Natural killer cell (primary cell): ENCODE measurements at regions not wholly inside any gene's neighbourhood (a gene's known extent, or its start where the extent isn't known, plus 50 kb on each side); places are given as distances from the start of the nearest gene placed in this dataset.

Experiments used
- ATAC-seq, 3 donors: fragments of 150-1000 bp in 2 of 3; fragments of 200-7000 bp in 1 of 3; cut with Tn5 transposase; 1 replicate in 1 of 3; 2 replicates in 2 of 3; pipeline ENCODE4 v1.10.0; 2021; ENCODE audit warnings: mild to moderate bottlenecking in 2 of 3, moderate library complexity in 2 of 3
- DNase-seq, 2 donors: peaks; one replicate each; pipeline versions ENCODE4 v3.0.0 to v3.0.0-alpha.2; 2013 to 2021; ENCODE audit warnings: mixed read lengths in 1 of 2
- H3K27ac ChIP-seq: one replicate; pipeline ENCODE4 v1.5.1; 2013; ENCODE audit warnings: mild to moderate bottlenecking, low read length
- H3K27me3 ChIP-seq: one replicate; pipeline ENCODE4 v1.6.1; 2013; ENCODE audit warnings: low read length; ENCODE audit not compliant: control insufficient read depth, insufficient read depth
- H3K36me3 ChIP-seq: one replicate; pipeline ENCODE4 v1.6.1; 2013; ENCODE audit warnings: low read length; ENCODE audit not compliant: control insufficient read depth, insufficient read depth
- H3K4me1 ChIP-seq: one replicate; pipeline ENCODE4 v1.6.1; 2013; ENCODE audit warnings: low read length; ENCODE audit not compliant: control insufficient read depth, insufficient read depth
- H3K4me3 ChIP-seq: one replicate; pipeline ENCODE4 v1.5.1; 2013; ENCODE audit warnings: low read length
- H3K9me3 ChIP-seq: one replicate; pipeline ENCODE4 v1.6.1; 2013; ENCODE audit warnings: low read length; ENCODE audit not compliant: control insufficient read depth, insufficient read depth
- H3K27ac Mint-ChIP-seq, 2 donors: one replicate each; pipeline ENCODE4 v1.8.0; 2022; ENCODE audit warnings: mild to moderate bottlenecking in 2 of 2, mixed read lengths in 2 of 2, moderate library complexity in 1 of 2
- H3K27me3 Mint-ChIP-seq, 2 donors: one replicate each; pipeline ENCODE4 v1.8.0; 2022; ENCODE audit warnings: low read depth in 2 of 2, mixed read lengths in 2 of 2
- H3K36me3 Mint-ChIP-seq: one replicate; pipeline ENCODE4 v1.8.0; 2022; ENCODE audit warnings: mixed read lengths
- H3K4me1 Mint-ChIP-seq, 2 donors: one replicate each; pipeline ENCODE4 v1.8.0; 2022; ENCODE audit warnings: mixed read lengths in 2 of 2
- H3K4me3 Mint-ChIP-seq: one replicate; pipeline ENCODE4 v1.8.0; 2022; ENCODE audit warnings: mild to moderate bottlenecking, moderate library complexity, mixed read lengths
- H3K9me3 Mint-ChIP-seq, 2 donors: one replicate each; pipeline ENCODE4 v1.8.0; 2022; ENCODE audit warnings: mixed read lengths in 2 of 2
- WGBS: methylation state at CpG from one replicate; pipeline ENCODE4 v1.1.7; 2013; ENCODE audit warnings: missing lambda C conversion rate; ENCODE audit not compliant: insufficient coverage; 5-methylcytosine and 5-hydroxymethylcytosine counted together
- intact Hi-C: fragments of 100-400 bp; cut with micrococcal nuclease; formaldehyde crosslinking; loops from one replicate; pipeline ENCODE4 v1.14.2; 2022
- TF ChIP-seq, protein P1 (sequence below): fragments of 200-600 bp; IDR thresholded peaks from one replicate; pipeline ENCODE4 v1.8.0; 2022; ENCODE audit warnings: antibody characterized with exemption

DNA sequence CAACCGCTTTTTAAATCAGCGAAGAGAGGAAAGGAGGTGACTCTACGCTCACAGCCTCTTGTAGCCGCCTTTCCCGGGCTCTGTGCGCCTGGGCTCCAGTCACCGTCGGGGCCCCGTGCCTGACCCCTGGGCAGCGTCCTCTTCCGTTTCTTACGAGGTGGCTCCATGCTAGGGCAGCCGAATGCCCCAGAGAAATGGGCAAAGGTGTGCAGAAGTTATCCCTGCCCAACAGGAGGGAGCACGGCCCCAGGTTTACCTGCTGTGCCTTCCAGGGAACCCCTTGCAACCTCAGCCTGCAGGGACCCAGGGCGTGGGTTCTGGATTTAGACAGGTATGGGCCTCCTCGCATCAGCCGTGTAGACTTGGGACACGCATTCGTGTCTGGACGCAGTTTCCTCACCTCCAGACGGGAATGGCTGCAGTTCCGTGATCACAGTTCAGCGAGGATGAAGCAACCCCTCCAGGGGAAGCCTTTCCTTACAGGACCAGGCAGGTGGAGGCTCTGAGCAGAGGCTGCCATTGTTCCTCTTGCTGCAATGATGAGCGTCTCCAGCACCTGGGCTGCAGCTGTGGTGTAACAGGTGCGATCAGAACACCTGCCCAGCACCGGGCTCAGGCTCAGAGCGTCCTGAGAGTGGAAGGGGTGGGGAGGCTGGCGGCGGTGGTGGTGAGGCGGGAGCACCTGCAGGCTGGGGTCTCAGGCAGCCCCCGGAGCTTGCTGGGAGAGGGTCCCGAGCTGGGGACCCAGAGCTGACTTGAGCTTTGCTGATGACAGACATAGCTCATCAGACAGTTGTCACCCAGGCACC lies 81.3 kb upstream of the BHLHE23 start:
- Mint-ChIP-seq H3K4me3 (no peak overlapping the region), H3K4me1 (no peaks in the 10 kb centered on the region), H3K36me3 (no peaks in the 10 kb centered on the region), H3K9me3 (no peaks in the 10 kb centered on the region), H3K27me3 (peaks cover 0 to 9% of the 10 kb centered on the region in 2 donors), H3K27ac (no peak overlapping the region)
- TF ChIP-seq, protein P1, sequence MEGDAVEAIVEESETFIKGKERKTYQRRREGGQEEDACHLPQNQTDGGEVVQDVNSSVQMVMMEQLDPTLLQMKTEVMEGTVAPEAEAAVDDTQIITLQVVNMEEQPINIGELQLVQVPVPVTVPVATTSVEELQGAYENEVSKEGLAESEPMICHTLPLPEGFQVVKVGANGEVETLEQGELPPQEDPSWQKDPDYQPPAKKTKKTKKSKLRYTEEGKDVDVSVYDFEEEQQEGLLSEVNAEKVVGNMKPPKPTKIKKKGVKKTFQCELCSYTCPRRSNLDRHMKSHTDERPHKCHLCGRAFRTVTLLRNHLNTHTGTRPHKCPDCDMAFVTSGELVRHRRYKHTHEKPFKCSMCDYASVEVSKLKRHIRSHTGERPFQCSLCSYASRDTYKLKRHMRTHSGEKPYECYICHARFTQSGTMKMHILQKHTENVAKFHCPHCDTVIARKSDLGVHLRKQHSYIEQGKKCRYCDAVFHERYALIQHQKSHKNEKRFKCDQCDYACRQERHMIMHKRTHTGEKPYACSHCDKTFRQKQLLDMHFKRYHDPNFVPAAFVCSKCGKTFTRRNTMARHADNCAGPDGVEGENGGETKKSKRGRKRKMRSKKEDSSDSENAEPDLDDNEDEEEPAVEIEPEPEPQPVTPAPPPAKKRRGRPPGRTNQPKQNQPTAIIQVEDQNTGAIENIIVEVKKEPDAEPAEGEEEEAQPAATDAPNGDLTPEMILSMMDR = no peak
- Histone ChIP-seq H3K27ac (no peak overlapping the region), H3K36me3 (no peaks in the 10 kb centered on the region), H3K27me3 (no peaks in the 10 kb centered on the region), H3K4me1 (no peaks in the 10 kb centered on the region), H3K4me3 (no peak overlapping the region), H3K9me3 (no peaks in the 10 kb centered on the region)
- 77% methylated on average over 32 of the region's 32 CpGs for WGBS
- DNase-seq = no peak
- intact Hi-C loops = no loop called here
- no peak for ATAC-seq

DNA sequence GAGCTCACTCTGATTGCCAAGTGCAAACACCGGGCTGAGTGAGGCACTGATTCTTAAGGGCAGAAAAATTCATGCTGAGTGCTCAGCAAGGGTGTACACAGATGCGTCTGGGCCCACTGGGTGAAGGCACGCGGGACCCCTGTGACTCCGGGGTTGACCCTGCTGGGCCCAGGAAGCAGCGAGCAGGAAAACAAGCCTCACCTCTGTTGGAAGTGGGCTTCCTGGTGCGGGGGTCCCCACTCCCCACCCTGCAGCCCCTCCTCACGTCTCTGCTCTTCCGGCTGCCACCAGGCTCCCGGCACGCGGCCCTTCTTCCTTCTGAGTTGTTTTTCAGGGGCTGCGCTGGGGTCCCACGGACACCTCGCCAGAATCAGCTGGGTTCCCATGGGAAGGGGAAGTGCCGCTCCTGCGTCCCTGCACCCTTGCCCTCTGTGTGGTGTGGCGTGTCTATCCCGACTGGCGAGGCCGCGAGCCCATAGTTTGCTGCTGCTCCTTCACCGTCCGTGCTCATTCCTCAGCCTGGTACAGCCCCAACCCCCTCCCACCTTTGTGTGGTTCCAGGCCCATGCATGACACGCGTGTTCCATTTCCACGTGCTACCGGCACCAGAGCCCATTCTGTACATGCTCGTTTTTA lies 80.6 kb upstream of the BHLHE23 start:
- H3K9me3 ChIP-seq = no peaks in the 10 kb centered on the region
- no peaks in the 10 kb centered on the region for H3K9me3 Mint-ChIP-seq
- no peaks in the 10 kb centered on the region for H3K4me1 ChIP-seq
- DNase-seq = no peak
- no peaks in the 10 kb centered on the region for H3K4me1 Mint-ChIP-seq
- TF ChIP-seq, protein P1 = no peak
- H3K4me3 ChIP-seq = no peak overlapping the region
- no peaks in the 10 kb centered on the region for H3K36me3 ChIP-seq
- peaks cover 2 to 9% of the 10 kb centered on the region in 2 donors for H3K27me3 Mint-ChIP-seq
- no peak overlapping the region for H3K27ac ChIP-seq
- H3K36me3 Mint-ChIP-seq = no peaks in the 10 kb centered on the region
- ATAC-seq = no peak
- intact Hi-C loops = no loop called here
- H3K27me3 ChIP-seq = no peaks in the 10 kb centered on the region
- H3K27ac Mint-ChIP-seq = no peak overlapping the region
- 73% methylated on average over 29 of the region's 29 CpGs for WGBS
- no peak overlapping the region for H3K4me3 Mint-ChIP-seq

DNA sequence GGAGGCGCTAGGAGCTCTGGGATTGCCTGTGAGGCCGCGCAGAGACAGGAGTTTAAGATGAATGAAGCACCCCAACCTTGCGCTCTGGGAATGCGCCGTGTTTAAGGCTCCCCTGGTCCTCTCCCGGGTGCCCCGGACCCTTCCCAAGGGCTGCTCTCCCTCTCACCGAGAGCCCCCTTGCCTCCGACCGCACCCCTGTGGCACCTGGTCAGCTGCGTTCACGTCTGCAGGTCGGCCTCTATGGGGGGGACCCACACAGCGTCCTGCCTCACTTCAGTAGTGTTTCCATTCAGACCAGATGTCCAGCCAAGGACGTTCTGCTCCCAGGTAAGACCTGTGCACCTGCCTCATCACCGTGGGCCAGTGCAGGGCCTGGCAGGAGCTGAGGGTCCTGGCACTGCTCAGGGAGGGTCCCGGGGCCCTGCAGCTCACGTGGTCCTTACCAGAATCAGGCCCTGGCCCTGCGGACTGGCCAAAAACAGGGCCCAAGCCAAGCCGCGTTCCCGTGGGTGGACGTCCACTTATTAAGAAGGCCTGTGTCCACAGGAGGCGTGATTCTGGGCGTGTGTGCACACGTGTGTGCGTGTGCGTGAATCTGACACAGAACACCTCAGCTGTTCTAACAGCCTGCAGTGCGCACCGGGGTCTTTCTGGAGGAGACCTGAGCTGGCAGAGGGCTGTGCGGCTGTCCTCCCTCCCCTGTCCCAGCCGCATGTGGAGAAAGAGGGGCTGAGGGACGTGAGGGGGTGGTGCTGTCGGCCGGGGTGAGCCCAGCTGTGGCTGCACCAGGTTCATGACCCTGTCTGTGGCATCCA lies 79.9 kb upstream of the BHLHE23 start:
- TF ChIP-seq, protein P1 = no peak
- H3K9me3 Mint-ChIP-seq = no peaks in the 10 kb centered on the region
- WGBS = 80% methylated on average over 36 of the region's 36 CpGs
- H3K4me1 Mint-ChIP-seq = no peaks in the 10 kb centered on the region
- no peaks in the 10 kb centered on the region for H3K36me3 Mint-ChIP-seq
- H3K9me3 ChIP-seq = no peaks in the 10 kb centered on the region
- H3K4me3 Mint-ChIP-seq = no peak overlapping the region
- H3K27me3 ChIP-seq = no peaks in the 10 kb centered on the region
- ATAC-seq (no peak), DNase-seq (no peak)
- H3K27me3 Mint-ChIP-seq = peaks cover 2 to 9% of the 10 kb centered on the region in 2 donors
- H3K36me3 ChIP-seq = no peaks in the 10 kb centered on the region
- no peak overlapping the region for H3K27ac Mint-ChIP-seq
- H3K27ac ChIP-seq = no peak overlapping the region
- no peak overlapping the region for H3K4me3 ChIP-seq
- no peaks in the 10 kb centered on the region for H3K4me1 ChIP-seq
- intact Hi-C loops = no loop called here
